ENCODE measurements at regions not wholly inside any gene's neighbourhood (a gene's known extent, or its start where the extent isn't known, plus 50 kb on each side); places are given as distances from the start of the nearest gene placed in this dataset.

DNA sequence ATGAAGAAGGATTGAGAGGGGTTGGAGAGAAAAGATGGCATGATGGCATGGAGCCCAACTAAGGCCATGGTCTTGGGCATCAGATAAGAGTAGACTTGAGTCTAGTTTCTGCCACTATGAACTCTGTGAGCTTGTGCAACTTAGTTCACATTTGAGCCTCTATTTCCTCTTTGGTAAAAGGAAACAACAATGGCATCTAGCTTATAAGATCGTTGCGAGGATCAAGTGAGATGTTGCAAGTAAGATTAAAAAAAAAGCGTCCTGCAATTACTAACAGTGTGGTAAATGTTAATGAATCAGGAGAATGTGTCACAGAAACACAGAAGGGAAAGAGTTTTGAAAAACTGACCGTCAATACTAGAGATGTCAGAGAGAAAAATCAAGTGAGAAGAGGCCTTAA, 202.9 kb upstream of the FGGY start:
- TF ChIP-seq EZH2 (IDR thresholded peaks at IDR 0.05; ENCODE audit: borderline replicate concordance, insufficient read depth, low read length, poor library complexity, severe bottlenecking): no peak
- TF ChIP-seq, protein P1, sequence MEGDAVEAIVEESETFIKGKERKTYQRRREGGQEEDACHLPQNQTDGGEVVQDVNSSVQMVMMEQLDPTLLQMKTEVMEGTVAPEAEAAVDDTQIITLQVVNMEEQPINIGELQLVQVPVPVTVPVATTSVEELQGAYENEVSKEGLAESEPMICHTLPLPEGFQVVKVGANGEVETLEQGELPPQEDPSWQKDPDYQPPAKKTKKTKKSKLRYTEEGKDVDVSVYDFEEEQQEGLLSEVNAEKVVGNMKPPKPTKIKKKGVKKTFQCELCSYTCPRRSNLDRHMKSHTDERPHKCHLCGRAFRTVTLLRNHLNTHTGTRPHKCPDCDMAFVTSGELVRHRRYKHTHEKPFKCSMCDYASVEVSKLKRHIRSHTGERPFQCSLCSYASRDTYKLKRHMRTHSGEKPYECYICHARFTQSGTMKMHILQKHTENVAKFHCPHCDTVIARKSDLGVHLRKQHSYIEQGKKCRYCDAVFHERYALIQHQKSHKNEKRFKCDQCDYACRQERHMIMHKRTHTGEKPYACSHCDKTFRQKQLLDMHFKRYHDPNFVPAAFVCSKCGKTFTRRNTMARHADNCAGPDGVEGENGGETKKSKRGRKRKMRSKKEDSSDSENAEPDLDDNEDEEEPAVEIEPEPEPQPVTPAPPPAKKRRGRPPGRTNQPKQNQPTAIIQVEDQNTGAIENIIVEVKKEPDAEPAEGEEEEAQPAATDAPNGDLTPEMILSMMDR (IDR thresholded peaks at IDR 0.05; ENCODE audit: poor library complexity, severe bottlenecking): no peak
- TF ChIP-seq EP300 (conservative IDR thresholded peaks at IDR 0.05; ENCODE audit: poor library complexity, severe bottlenecking): no peak
- no peak for TF ChIP-seq SMC3 (conservative IDR thresholded peaks at IDR 0.05; ENCODE audit: poor library complexity)
- TF ChIP-seq POLR2AphosphoS5 (IDR thresholded peaks at IDR 0.05): no peak
